Loucy (cell line): ENCODE measurements at regions not wholly inside any gene's neighbourhood (a gene's known extent, or its start where the extent isn't known, plus 50 kb on each side); places are given as distances from the start of the nearest gene placed in this dataset.

ENCODE experiments used
- H2AFZ ChIP-seq: fragments of 200-600 bp; sonication (generic); 2 replicates; pipeline ENCODE4 v1.6.0; 2016; ENCODE audit warnings: antibody characterized with exemption, mild to moderate bottlenecking, low read length, moderate library complexity
- H3F3A ChIP-seq: fragments of 200-600 bp; 2 replicates; pipeline ENCODE4 v1.6.0; 2016; ENCODE audit warnings: antibody characterized with exemption, low read depth, mild to moderate bottlenecking
- H3K27me3 ChIP-seq: fragments of 200-600 bp; sonication (generic); 2 replicates; pipeline ENCODE4 v1.6.1; 2014; ENCODE audit warnings: low read length, mild to moderate bottlenecking; ENCODE audit not compliant: insufficient read depth, poor library complexity, severe bottlenecking
- H3K36me3 ChIP-seq: fragments of 200-600 bp; sonication (generic); 2 replicates; pipeline ENCODE4 v1.6.1; 2016; ENCODE audit warnings: low read length; ENCODE audit not compliant: insufficient read depth
- H3K4me1 ChIP-seq: fragments of 200-600 bp; sonication (generic); 2 replicates; pipeline ENCODE4 v1.5.1; 2014; ENCODE audit warnings: low read length, mild to moderate bottlenecking; ENCODE audit not compliant: insufficient read depth, poor library complexity, severe bottlenecking
- H3K4me2 ChIP-seq: fragments of 200-600 bp; sonication (generic); 2 replicates; pipeline ENCODE4 v1.6.0; 2014; ENCODE audit warnings: antibody characterized with exemption, low read length, low read depth, mild to moderate bottlenecking; ENCODE audit not compliant: poor library complexity, severe bottlenecking
- H3K4me3 ChIP-seq: fragments of 200-600 bp; sonication (generic); 2 replicates; pipeline ENCODE4 v1.5.1; 2014; ENCODE audit warnings: low read length, mild to moderate bottlenecking, mixed read lengths; ENCODE audit not compliant: poor library complexity, severe bottlenecking
- H3K79me2 ChIP-seq: fragments of 200-600 bp; sonication (generic); 2 replicates; pipeline ENCODE4 v1.6.1; 2014; ENCODE audit warnings: low read length; ENCODE audit not compliant: insufficient read depth
- H3K9ac ChIP-seq: fragments of 200-600 bp; sonication (generic); 2 replicates; pipeline ENCODE4 v1.6.0; 2014; ENCODE audit warnings: mild to moderate bottlenecking, low read depth, low read length, moderate library complexity; ENCODE audit not compliant: poor library complexity, severe bottlenecking
- H3K9me2 ChIP-seq: fragments of 200-600 bp; sonication (generic); replicated peaks from 2 replicates; pipeline ENCODE4 v1.6.1; 2016; ENCODE audit warnings: low read depth, low read length, mixed read lengths
- H3K9me3 ChIP-seq: fragments of 200-600 bp; sonication (generic); 2 replicates; pipeline ENCODE4 v1.6.1; 2014; ENCODE audit warnings: mild to moderate bottlenecking, antibody characterized with exemption, low read length, low read depth; ENCODE audit not compliant: insufficient read depth
- H4K20me1 ChIP-seq: fragments of 200-600 bp; sonication (generic); 2 replicates; pipeline ENCODE4 v1.6.0; 2014; ENCODE audit warnings: antibody characterized with exemption, low read length, mild to moderate bottlenecking; ENCODE audit not compliant: insufficient read depth, poor library complexity, severe bottlenecking
- EZH2phosphoT487 ChIP-seq: fragments of 200-600 bp; IDR thresholded peaks from 2 replicates; pipeline ENCODE4 v1.6.1; 2018; ENCODE audit warnings: antibody characterized with exemption, mild to moderate bottlenecking, moderate library complexity, borderline replicate concordance
- TF ChIP-seq, protein P1 (sequence below): fragments of 200-600 bp; sonication (generic); conservative IDR thresholded peaks from 2 replicates; pipeline ENCODE4 v1.5.1; 2014; ENCODE audit warnings: mild to moderate bottlenecking, antibody characterized with exemption, low read length

DNA sequence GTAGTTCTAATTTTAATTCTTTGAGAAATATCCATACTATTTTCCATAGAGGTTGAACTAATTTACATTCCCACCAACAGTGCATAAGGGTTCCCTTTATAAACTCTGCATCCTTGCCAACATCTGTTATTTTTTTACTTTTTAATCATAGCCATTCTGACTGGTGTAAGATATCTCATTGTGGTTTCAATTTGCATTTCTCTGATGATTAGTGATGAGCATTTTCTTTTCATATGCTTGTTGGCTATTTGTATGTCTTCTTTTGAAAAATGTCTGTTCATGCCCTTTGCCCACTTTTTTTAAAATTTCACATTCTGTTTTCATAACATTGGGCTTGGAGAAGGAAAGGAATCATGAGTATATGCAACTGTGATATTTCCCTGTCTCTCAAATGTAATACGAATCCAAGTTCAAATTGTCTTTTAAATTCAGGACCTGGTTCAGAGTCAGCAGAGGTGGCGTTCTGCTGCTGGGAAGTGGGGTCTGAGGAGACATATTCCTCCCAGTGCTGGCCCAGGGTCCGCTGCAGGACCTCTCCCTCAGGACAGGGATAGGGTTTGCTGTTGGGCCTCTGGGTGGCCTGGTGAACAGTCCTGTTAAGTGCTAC, 81.2 kb upstream of the ETV6 start:
- Histone ChIP-seq H3K79me2 (no peaks in the 10 kb centered on the region), H3K36me3 (no peaks in the 10 kb centered on the region), H4K20me1 (no peaks in the 10 kb centered on the region), H3K4me1 (no peaks in the 10 kb centered on the region), H3K9me2 (no peaks in the 10 kb centered on the region), H3K9me3 (no peaks in the 10 kb centered on the region), H3K27me3 (no peaks in the 10 kb centered on the region), H3K9ac (no peak overlapping the region), H3F3A (no peaks in the 10 kb centered on the region), H3K4me2 (no peak overlapping the region), H3K4me3 (no peak overlapping the region), H2AFZ (no peak overlapping the region)
- TF ChIP-seq EZH2phosphoT487, result no peak
- TF ChIP-seq, protein P1, sequence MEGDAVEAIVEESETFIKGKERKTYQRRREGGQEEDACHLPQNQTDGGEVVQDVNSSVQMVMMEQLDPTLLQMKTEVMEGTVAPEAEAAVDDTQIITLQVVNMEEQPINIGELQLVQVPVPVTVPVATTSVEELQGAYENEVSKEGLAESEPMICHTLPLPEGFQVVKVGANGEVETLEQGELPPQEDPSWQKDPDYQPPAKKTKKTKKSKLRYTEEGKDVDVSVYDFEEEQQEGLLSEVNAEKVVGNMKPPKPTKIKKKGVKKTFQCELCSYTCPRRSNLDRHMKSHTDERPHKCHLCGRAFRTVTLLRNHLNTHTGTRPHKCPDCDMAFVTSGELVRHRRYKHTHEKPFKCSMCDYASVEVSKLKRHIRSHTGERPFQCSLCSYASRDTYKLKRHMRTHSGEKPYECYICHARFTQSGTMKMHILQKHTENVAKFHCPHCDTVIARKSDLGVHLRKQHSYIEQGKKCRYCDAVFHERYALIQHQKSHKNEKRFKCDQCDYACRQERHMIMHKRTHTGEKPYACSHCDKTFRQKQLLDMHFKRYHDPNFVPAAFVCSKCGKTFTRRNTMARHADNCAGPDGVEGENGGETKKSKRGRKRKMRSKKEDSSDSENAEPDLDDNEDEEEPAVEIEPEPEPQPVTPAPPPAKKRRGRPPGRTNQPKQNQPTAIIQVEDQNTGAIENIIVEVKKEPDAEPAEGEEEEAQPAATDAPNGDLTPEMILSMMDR, result no peak

DNA sequence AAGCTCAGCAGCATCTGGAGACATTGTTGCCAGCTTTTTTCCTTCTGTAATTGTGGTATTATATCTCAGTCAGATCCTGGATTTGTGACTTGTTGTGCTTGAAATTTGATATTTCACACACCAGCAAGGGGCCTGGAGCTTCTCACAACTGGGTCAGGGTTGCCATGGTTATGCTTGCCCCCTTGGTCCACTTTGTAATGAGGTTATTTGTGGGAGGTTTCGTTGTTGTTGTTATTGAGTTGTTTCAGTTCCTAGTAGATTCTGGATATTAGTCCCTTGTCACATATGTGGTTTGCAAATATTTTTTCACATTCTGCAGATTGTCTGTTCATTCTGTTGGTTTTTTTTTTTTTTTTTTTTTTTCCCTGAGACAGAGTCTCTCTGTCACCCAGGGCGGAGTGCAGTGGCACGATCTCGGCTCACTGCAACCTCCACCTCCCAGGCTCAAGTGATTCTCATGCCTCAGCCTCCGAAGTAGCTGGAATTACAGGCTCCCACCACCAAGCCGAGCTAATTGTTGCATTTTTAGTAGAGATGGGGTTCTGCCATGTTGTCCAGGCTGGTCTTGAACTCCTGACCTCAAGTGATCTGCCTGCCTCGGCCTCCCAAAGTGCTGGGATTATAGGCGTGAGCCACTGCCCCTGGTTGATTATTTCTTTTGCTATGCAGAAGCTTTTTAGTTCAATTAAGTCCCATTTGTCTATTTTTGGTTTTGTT, 80.6 kb upstream of the ETV6 start:
- Histone ChIP-seq H3K9me2 (no peaks in the 10 kb centered on the region), H2AFZ (no peak overlapping the region), H3K36me3 (no peaks in the 10 kb centered on the region), H3K4me3 (no peak overlapping the region), H3K79me2 (no peaks in the 10 kb centered on the region), H3K9ac (no peak overlapping the region), H3K4me2 (no peak overlapping the region), H3F3A (no peaks in the 10 kb centered on the region), H3K9me3 (no peaks in the 10 kb centered on the region), H3K4me1 (no peaks in the 10 kb centered on the region), H3K27me3 (no peaks in the 10 kb centered on the region), H4K20me1 (no peaks in the 10 kb centered on the region)
- TF ChIP-seq EZH2phosphoT487, result no peak
- TF ChIP-seq, protein P1, result no peak

DNA sequence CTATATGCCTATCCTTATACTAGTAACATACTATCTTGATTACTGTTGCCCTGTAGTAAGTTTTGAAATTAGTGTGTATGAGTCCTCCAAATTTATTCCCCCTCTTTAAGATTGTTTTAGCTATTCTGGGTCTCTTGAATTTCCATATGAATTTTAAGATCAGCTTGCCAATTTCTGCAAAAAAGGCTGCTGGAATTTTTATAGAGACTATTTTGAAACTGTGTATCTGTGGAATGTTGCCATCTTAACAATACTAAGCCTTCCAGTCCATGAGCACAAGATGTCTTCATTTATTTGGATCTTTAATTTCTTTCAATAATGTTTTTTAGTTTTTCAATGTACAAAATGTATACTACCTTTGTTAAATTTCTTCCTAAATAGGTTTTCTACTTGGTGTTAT, 79.8 kb upstream of the ETV6 start:
- Histone ChIP-seq H2AFZ (no peak overlapping the region), H3K27me3 (no peaks in the 10 kb centered on the region), H3K4me1 (no peaks in the 10 kb centered on the region), H3K9me3 (no peaks in the 10 kb centered on the region), H3K4me3 (no peak overlapping the region), H4K20me1 (no peaks in the 10 kb centered on the region), H3K9me2 (no peaks in the 10 kb centered on the region), H3F3A (no peaks in the 10 kb centered on the region), H3K9ac (no peak overlapping the region), H3K79me2 (no peaks in the 10 kb centered on the region), H3K36me3 (no peaks in the 10 kb centered on the region), H3K4me2 (no peak overlapping the region)
- TF ChIP-seq, protein P1, result no peak
- TF ChIP-seq EZH2phosphoT487, result no peak
